Middle frontal gyrus (tissue), 1 donor: ENCODE measurements at regions not wholly inside any gene's neighbourhood (a gene's known extent, or its start where the extent isn't known, plus 50 kb on each side); places are given as distances from the start of the nearest gene placed in this dataset.

Source experiments
- DNase-seq: peaks from one replicate; pipeline ENCODE4 v3.0.0-alpha.2; 2015; ENCODE audit warnings: low spot score; ENCODE audit errors: extremely low spot score

GRCh38 chr2:16334886-16335603 lies 330.6 kb downstream of the CYRIA start:
- DNase-seq, result no peak

GRCh38 chr2:16334366-16334765 lies 331.3 kb downstream of the CYRIA start:
- no peak for DNase-seq

- DNase-seq, result no peak
These were observed 332.0 kb downstream of the CYRIA start for GRCh38 chr2:16333681-16334080.

GRCh38 chr2:16332681-16333557 lies 332.7 kb downstream of the CYRIA start:
- DNase-seq, result no peak

GRCh38 chr2:16331772-16332171 lies 333.9 kb downstream of the CYRIA start:
- DNase-seq, result no peak

GRCh38 chr2:16330982-16331381 lies 334.7 kb downstream of the CYRIA start:
- DNase-seq, result no peak

DNA sequence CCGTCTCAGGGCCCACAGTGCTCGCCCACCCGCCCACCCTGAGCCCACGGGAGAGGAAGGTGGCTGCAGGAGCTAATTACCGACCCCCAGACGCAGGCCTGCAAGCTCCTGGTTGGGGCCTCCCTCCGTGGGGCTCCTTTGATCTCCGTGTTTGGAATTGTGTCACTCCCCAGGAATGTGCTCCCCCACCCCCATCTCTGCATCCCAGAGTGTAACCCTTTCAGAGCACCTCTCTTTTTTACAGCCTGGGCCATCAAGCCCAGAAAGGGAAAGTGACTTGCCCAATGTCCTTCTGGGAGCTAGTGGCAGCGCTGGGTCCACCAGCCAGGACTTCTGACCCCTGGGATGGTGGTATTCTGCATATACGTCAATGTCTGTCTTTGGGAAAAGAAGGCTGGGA lies 335.1 kb downstream of the CYRIA start:
- no peak for DNase-seq

DNA sequence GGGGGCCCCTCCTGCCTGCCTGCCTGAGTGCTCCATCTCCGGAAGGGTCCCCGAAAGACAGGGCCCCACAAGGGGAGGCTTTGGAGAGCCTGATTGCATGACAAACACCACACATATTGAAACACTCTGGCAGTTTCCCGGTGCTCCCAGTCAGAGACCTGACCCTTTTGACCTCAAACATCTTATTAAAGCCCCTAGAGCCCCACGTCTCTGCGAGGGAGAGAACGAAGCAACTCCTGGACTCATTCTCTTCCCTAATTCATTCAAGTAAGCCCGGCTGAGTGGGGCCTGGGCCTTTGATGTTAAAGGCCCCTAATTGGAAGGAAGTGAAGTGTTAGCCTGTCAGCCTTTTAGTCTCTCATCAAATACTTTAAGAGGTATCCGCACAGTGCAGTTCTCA lies 335.6 kb downstream of the CYRIA start:
- no peak for DNase-seq

- DNase-seq, result no peak
These were observed 336.2 kb downstream of the CYRIA start for GRCh38 chr2:16329421-16329820.

- DNase-seq, result no peak
These were observed 337.0 kb downstream of the CYRIA start for GRCh38 chr2:16328521-16329190.

DNA sequence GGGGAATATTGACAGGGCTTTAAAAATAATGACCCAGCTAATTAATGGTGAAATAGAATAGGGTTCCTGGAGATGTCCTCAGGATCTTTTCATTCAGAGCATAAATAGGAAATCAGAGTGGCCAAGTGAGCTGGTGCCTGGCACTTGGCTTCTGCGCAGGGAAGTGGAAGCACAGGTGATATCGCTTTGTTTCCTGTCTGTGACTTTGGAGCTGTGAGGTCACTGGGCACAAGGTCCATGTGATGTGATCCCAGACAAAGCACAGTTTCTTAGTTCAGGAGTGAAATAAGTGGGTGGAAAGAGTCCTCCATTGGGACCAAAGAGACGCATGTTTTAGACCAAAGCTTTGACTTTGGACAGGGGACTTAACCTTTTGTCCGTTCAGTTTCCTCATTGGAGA lies 338.3 kb downstream of the CYRIA start:
- no peak for DNase-seq

- DNase-seq, result no peak
These were observed 338.8 kb downstream of the CYRIA start for GRCh38 chr2:16326711-16327300.

DNA sequence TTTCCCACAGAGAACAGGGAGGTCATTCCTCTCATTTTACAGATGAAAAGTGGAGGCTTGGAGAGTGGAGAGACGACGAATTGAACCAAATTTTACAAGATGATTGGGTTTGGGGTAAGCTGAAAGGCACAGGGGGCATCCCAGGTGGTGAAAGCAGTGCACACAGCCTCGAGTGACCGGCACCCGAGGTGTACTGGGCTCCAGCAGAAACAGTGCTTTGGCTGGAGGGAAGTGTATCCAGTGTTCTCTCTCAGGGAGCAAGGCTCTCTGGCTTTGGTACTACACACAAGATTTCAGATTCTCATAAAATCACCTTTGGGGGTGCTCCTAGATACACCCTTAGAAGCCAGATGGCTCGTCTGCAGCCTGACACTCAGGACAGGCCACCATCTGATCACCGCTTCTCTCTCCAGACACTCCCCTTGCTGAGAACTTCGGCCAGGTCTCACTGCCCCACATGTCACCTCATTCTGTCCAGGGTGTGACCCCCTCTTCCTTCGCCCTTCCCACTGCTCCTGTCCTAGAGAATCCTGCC lies 339.6 kb downstream of the CYRIA start:
- no peak for DNase-seq

GRCh38 chr2:16325016-16325975 lies 340.3 kb downstream of the CYRIA start:
- DNase-seq, result no peak

DNA sequence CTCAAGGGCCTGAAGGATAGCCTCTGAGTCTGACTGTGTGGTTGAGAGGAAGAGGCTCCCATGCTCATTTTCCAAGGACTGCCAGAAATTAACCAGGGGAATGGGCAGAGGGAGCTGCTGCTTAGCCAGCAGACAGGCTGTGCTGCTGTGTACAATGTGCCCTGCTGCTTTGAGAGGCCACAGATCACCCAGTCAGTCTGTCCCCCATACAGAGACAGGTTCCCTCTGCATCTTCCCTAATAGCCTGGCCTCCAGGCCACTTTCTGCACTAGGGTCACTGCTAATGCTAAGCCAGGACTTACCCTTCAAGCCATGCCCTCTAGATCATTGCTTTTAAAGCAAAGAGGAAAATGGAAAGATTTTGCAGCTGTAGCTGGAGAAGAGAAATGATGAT lies 341.1 kb downstream of the CYRIA start:
- no peak for DNase-seq

DNA sequence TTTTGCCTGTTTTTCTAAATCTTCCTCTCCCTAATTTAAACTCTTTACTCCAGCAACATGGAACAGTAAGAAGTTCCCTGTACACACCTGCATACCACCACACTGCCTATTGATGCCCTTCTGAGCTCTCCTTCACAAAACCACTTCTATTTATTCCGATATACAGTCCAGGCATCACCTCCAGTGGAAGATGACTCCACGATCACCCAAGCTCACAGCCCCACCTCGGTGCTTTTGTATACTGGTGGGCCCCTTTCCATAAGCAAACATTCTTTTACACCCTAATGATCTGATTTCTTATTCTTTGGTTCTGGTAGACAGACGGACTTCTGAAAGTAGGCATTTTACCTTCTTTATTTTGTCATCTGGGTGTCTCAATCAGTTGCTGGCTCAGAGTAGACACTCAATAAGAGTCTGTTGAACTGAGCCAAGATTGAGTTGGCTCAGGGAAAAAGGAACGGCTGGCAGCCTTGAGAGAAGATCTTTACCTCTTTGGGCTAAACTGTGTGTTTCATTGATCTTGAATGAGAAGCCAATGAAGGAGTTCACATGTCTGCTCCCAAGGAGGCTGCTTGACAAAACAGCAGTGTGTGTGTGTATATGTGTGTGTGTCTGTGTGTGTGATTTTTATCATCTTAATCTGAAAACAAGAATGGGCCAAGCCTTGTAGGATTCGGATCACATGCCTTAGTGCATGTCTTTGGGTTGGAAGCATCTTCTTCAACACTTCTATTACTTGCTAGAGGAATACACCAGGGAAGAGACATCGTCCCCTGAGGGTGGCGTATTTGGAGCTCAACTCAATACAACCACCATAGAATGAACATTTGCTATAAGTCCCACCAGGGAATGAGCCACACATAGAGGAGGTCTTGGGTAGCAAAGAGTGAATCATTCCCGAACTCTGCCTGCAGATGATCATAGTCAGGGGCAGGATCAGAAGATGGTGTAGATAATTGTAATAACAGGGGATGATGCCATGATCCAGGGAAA lies 341.8 kb downstream of the CYRIA start:
- DNase-seq, result no peak

DNA sequence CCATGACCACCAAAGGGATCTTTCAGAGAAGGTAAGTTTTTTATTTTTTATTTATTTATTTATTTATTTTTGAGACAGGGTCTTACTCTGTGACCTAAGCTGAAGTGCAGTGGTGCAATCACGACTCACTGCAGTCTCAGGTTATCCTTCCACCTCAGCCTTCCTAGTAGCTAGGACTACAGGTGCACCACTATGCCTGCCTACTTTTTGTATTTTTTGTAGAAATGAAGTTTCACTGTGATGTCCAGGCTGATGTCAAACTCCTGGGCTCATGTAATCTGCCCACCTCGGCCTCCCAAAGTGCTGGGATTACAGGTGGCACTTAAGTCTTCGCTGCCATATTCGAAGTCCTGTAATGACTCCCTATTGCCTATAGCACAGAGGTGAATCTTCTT lies 342.5 kb downstream of the CYRIA start:
- DNase-seq, result no peak

DNA sequence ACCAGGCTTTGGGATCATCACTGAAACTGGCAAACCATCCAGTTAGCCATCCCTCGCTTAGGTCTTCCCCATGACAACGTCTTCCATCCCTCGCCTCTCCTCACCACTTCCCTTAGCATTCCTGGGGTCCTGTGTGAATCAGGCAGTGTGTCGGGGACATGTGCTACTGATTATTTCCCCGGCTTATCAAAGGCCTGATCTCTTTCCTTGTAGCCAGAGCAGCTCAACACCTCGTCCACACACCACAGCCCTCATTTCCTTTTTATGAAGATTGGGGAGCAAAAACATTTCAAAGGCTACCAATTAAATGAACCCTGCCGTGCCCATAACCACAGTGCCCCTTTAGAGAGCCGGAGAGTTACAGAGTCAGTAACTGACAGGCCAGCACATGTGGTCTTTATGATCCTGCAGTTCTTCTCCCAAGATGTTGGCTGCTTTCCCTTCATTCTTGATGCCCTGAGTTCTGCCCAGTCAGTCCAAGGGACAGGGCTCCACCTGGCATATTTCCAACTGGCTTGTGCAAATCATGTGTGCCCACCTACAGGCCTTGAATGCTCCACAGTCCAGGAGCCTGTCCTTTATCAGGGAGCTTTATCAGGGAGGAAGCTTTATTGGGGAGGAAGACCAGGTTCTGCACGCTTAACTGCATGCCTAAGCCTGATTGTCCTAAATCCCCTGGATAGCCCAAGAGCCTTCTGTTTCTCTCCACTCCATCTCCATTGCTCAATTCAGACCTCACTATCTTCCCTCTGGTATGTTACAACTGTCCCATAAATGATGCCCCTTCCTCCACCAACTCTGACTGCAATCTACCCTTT lies 343.1 kb downstream of the CYRIA start:
- no peak for DNase-seq
